T-cell (primary cell): ENCODE measurements at regions not wholly inside any gene's neighbourhood (a gene's known extent, or its start where the extent isn't known, plus 50 kb on each side); places are given as distances from the start of the nearest gene placed in this dataset.

ENCODE experiments used
- ATAC-seq, 4 experiments: fragments of 200-7000 bp in 3 of 4; fragments of 150-1000 bp in 1 of 4; cut with Tn5 transposase; replicated peaks in 1 of 4; 1 replicate in 3 of 4; 2 replicates in 1 of 4; pipeline ENCODE4 v1.10.0; 2021; ENCODE audit warnings: moderate library complexity in 3 of 4, mild to moderate bottlenecking in 2 of 4, moderate number of reproducible peaks in 1 of 4
- CTCF ChIA-PET, 2 donors: fragments of 300-600 bp; sonication (Branson Sonifier 250); formaldehyde crosslinking; loops; one replicate each; lab custom pipeline; 2022; ENCODE audit warnings: antibody characterized with exemption in 2 of 2; lab: Charles Lee
- POLR2A ChIA-PET, 2 donors: fragments of 300-600 bp; sonication (Branson Sonifier 250); formaldehyde crosslinking; loops; one replicate each; lab custom pipeline; 2022; ENCODE audit warnings: antibody characterized with exemption in 2 of 2; lab: Charles Lee
- DNase-seq, 35 experiments: peaks; one replicate each; pipeline versions ENCODE4 v3.0.0 to v3.0.0-alpha.2; 2013 to 2023
- H3K27ac ChIP-seq: one replicate; pipeline ENCODE4 v1.5.1; 2013; ENCODE audit warnings: low read length
- H3K27me3 ChIP-seq, 2 experiments: replicated peaks in 1 of 2; 1 replicate in 1 of 2; 2 replicates in 1 of 2; pipeline versions ENCODE4 v1.6.1 to v1.7.0; 2013; ENCODE audit warnings: low read length in 1 of 2, mixed read lengths in 1 of 2; ENCODE audit not compliant: control insufficient read depth in 2 of 2, insufficient read depth in 2 of 2; ENCODE audit errors: extremely low read depth in 1 of 2
- H3K36me3 ChIP-seq, 2 donors: 1 replicate in 1 of 2; 2 replicates in 1 of 2; pipeline versions ENCODE4 v1.6.1 to v1.7.0; 2013; ENCODE audit warnings: low read length in 1 of 2; ENCODE audit not compliant: control insufficient read depth in 2 of 2, insufficient read depth in 1 of 2; ENCODE audit errors: extremely low read depth in 1 of 2
- H3K4me1 ChIP-seq, 2 experiments: 1 replicate in 1 of 2; 2 replicates in 1 of 2; pipeline versions ENCODE4 v1.6.1 to v1.7.0; 2013; ENCODE audit warnings: low read length in 2 of 2, mixed read lengths in 1 of 2; ENCODE audit not compliant: insufficient read depth in 2 of 2, control insufficient read depth in 1 of 2; ENCODE audit errors: extremely low read depth in 1 of 2
- H3K4me3 ChIP-seq, 2 donors: 1 replicate in 1 of 2; 2 replicates in 1 of 2; pipeline versions ENCODE4 v1.5.1 to v1.7.0; 2013; ENCODE audit warnings: mild to moderate bottlenecking in 2 of 2, low read length in 1 of 2, moderate library complexity in 1 of 2; ENCODE audit not compliant: control insufficient read depth in 1 of 2; ENCODE audit errors: extremely low read depth in 1 of 2
- H3K9me3 ChIP-seq: 2 replicates; pipeline ENCODE4 v1.7.0; 2013
- H3K27ac Mint-ChIP-seq, 2 donors: one replicate each; pipeline ENCODE4 v1.8.0; 2020 to 2021; ENCODE audit warnings: mild to moderate bottlenecking in 2 of 2, mixed read lengths in 2 of 2
- H3K27me3 Mint-ChIP-seq, 2 donors: one replicate each; pipeline ENCODE4 v1.8.0; 2021 to 2022; ENCODE audit warnings: mixed read lengths in 2 of 2
- H3K36me3 Mint-ChIP-seq: one replicate; pipeline ENCODE4 v1.8.0; 2021; ENCODE audit warnings: mixed read lengths
- H3K4me1 Mint-ChIP-seq, 3 donors: one replicate each; pipeline ENCODE4 v1.8.0; 2020 to 2022; ENCODE audit warnings: mixed read lengths in 3 of 3, mild to moderate bottlenecking in 1 of 3
- H3K4me3 Mint-ChIP-seq, 3 donors: one replicate each; pipeline ENCODE4 v1.8.0; 2020 to 2022; ENCODE audit warnings: mild to moderate bottlenecking in 3 of 3, mixed read lengths in 3 of 3, moderate library complexity in 3 of 3
- H3K9me3 Mint-ChIP-seq, 3 donors: one replicate each; pipeline ENCODE4 v1.8.0; 2020 to 2022; ENCODE audit warnings: mixed read lengths in 3 of 3
- WGBS: methylation state at CpG from one replicate; pipeline ENCODE4 v1.1.5; 2013; ENCODE audit warnings: missing lambda C conversion rate; ENCODE audit not compliant: insufficient coverage; 5-methylcytosine and 5-hydroxymethylcytosine counted together

GRCh38 chr15:95464509-95464908 lies 866.0 kb upstream of the NR2F2 start:
- ATAC-seq, result no peak
- 82% methylated on average over 10 of the region's 12 CpGs for WGBS

GRCh38 chr15:95468820-95469219 lies 861.7 kb upstream of the NR2F2 start:
- H3K9me3 ChIP-seq, result no peaks in the 10 kb centered on the region
- CTCF ChIA-PET, result no interaction called here
- WGBS, result 78% methylated on average over 11 of the region's 12 CpGs
- no peak overlapping the region for H3K27ac ChIP-seq
- no peaks in the 10 kb centered on the region for H3K9me3 Mint-ChIP-seq
- DNase-seq (no peak), ATAC-seq (no peak)
- no peak overlapping the region for H3K4me3 ChIP-seq
- no peaks in the 10 kb centered on the region for H3K36me3 Mint-ChIP-seq
- POLR2A ChIA-PET, result no interaction called here
- peaks cover 4% of the 10 kb centered on the region in 2 experiments for H3K27me3 ChIP-seq
- H3K4me3 Mint-ChIP-seq, result no peak overlapping the region
- H3K27ac Mint-ChIP-seq, result no peak overlapping the region
- H3K36me3 ChIP-seq, result no peaks in the 10 kb centered on the region
- H3K27me3 Mint-ChIP-seq, result peaks cover 5 to 14% of the 10 kb centered on the region in 2 donors
- no peaks in the 10 kb centered on the region for H3K4me1 Mint-ChIP-seq
- no peaks in the 10 kb centered on the region for H3K4me1 ChIP-seq

More at GRCh38 chr15:95464509-95464908, 866.0 kb upstream of the NR2F2 start:
- CTCF ChIA-PET, result no interaction called here
- no peaks in the 10 kb centered on the region for H3K4me1 Mint-ChIP-seq
- H3K27me3 Mint-ChIP-seq, result peaks cover 11 to 22% of the 10 kb centered on the region in 2 donors
- Histone ChIP-seq H3K27ac (no peak overlapping the region), H3K9me3 (peaks cover 4% of the 10 kb centered on the region), H3K27me3 (peaks cover 4% of the 10 kb centered on the region in 2 experiments), H3K4me3 (no peak overlapping the region), H3K36me3 (no peaks in the 10 kb centered on the region), H3K4me1 (no peaks in the 10 kb centered on the region)
- no peaks in the 10 kb centered on the region for H3K36me3 Mint-ChIP-seq
- POLR2A ChIA-PET, result no interaction called here
- no peak for DNase-seq
- H3K27ac Mint-ChIP-seq, result peak overlapping the region in 1 of 2 donors; percentile 17
- no peak overlapping the region for H3K4me3 Mint-ChIP-seq
- H3K9me3 Mint-ChIP-seq, result peaks cover 0 to 3% (median 0%) of the 10 kb centered on the region in 3 donors

- DNase-seq, result no peak
- Mint-ChIP-seq H3K27me3 (peaks cover 5 to 16% of the 10 kb centered on the region in 2 donors), H3K36me3 (no peaks in the 10 kb centered on the region), H3K9me3 (no peaks in the 10 kb centered on the region), H3K4me3 (no peak overlapping the region), H3K4me1 (no peaks in the 10 kb centered on the region), H3K27ac (no peak overlapping the region)
- ChIA-PET CTCF (no interaction called here), POLR2A (no interaction called here)
- H3K9me3 ChIP-seq, result no peaks in the 10 kb centered on the region
- H3K36me3 ChIP-seq, result no peaks in the 10 kb centered on the region
- 54% methylated on average over 4 of the region's 8 CpGs for WGBS
- no peaks in the 10 kb centered on the region for H3K4me1 ChIP-seq
- no peak overlapping the region for H3K27ac ChIP-seq
- H3K27me3 ChIP-seq, result peaks cover 4% of the 10 kb centered on the region in 2 experiments
- ATAC-seq, result no peak
- H3K4me3 ChIP-seq, result no peak overlapping the region
Measured at GRCh38 chr15:95469496-95470000, 861.0 kb upstream of the NR2F2 start.

GRCh38 chr15:95470529-95470928 lies 860.0 kb upstream of the NR2F2 start:
- no peaks in the 10 kb centered on the region for H3K4me1 Mint-ChIP-seq
- no peaks in the 10 kb centered on the region for H3K9me3 ChIP-seq
- no peak overlapping the region for H3K27ac ChIP-seq
- H3K27me3 Mint-ChIP-seq, result peaks cover 3 to 14% of the 10 kb centered on the region in 2 donors
- WGBS, result 83% methylated on average over 1 of the region's 3 CpGs
- H3K36me3 Mint-ChIP-seq, result no peaks in the 10 kb centered on the region
- no peaks in the 10 kb centered on the region for H3K9me3 Mint-ChIP-seq
- ChIA-PET POLR2A (no interaction called here), CTCF (no interaction called here)
- no peak overlapping the region for H3K27ac Mint-ChIP-seq
- H3K4me3 ChIP-seq, result no peak overlapping the region
- ATAC-seq, result no peak
- H3K36me3 ChIP-seq, result no peaks in the 10 kb centered on the region
- H3K27me3 ChIP-seq, result peaks cover 4% of the 10 kb centered on the region in 2 experiments
- DNase-seq, result no peak
- no peaks in the 10 kb centered on the region for H3K4me1 ChIP-seq
- H3K4me3 Mint-ChIP-seq, result no peak overlapping the region

- Mint-ChIP-seq H3K9me3 (no peaks in the 10 kb centered on the region), H3K27ac (no peak overlapping the region), H3K27me3 (peaks cover 3 to 14% of the 10 kb centered on the region in 2 donors), H3K4me3 (no peak overlapping the region), H3K36me3 (no peaks in the 10 kb centered on the region), H3K4me1 (no peaks in the 10 kb centered on the region)
- no peak for ATAC-seq
- Histone ChIP-seq H3K27ac (no peak overlapping the region), H3K4me3 (no peak overlapping the region), H3K9me3 (no peaks in the 10 kb centered on the region), H3K4me1 (no peaks in the 10 kb centered on the region), H3K36me3 (no peaks in the 10 kb centered on the region), H3K27me3 (peaks cover 4% of the 10 kb centered on the region in 2 experiments)
- DNase-seq, result no peak
- CTCF ChIA-PET, result no interaction called here
- POLR2A ChIA-PET, result interaction anchor here in 1 of 2 donors (0.5 to 0.6 kb wide), 2 partner anchors 13 to 77 kb away, joined by 3 read pairs; no protein-coding TSS in a partner anchor
- WGBS, result 92% methylated on average over 2 of the region's 4 CpGs
Measured at GRCh38 chr15:95470997-95471689, 859.4 kb upstream of the NR2F2 start.

GRCh38 chr15:95471690-95472086 lies 858.8 kb upstream of the NR2F2 start:
- WGBS, result no CpG with 5 or more reads among the region's 5 CpGs
- H3K27me3 Mint-ChIP-seq, result peaks cover 3 to 11% of the 10 kb centered on the region in 2 donors

More at GRCh38 chr15:95471690-95472086, 858.8 kb upstream of the NR2F2 start:
- Histone ChIP-seq H3K9me3 (no peaks in the 10 kb centered on the region), H3K36me3 (no peaks in the 10 kb centered on the region), H3K4me1 (no peaks in the 10 kb centered on the region), H3K4me3 (no peak overlapping the region), H3K27me3 (peaks cover 4% of the 10 kb centered on the region in 2 experiments), H3K27ac (no peak overlapping the region)
- no peak for ATAC-seq
- no peak overlapping the region for H3K4me3 Mint-ChIP-seq
- H3K36me3 Mint-ChIP-seq, result no peaks in the 10 kb centered on the region
- no peak overlapping the region for H3K27ac Mint-ChIP-seq
- no peaks in the 10 kb centered on the region for H3K4me1 Mint-ChIP-seq
- H3K9me3 Mint-ChIP-seq, result no peaks in the 10 kb centered on the region
- CTCF ChIA-PET, result no interaction called here
- POLR2A ChIA-PET, result interaction anchor here in 1 of 2 donors (0.5 to 0.6 kb wide), 2 partner anchors 14 to 78 kb away, joined by 3 read pairs; no protein-coding TSS in a partner anchor
- no peak for DNase-seq
